ENCODE measurements at regions not wholly inside any gene's neighbourhood (a gene's known extent, or its start where the extent isn't known, plus 50 kb on each side); places are given as distances from the start of the nearest gene placed in this dataset.
"Not testable (repeated sequence)": the region's sequence is repeated elsewhere in the genome, so short reads cannot be mapped to it uniquely, and the experiment has no call there.

DNA sequence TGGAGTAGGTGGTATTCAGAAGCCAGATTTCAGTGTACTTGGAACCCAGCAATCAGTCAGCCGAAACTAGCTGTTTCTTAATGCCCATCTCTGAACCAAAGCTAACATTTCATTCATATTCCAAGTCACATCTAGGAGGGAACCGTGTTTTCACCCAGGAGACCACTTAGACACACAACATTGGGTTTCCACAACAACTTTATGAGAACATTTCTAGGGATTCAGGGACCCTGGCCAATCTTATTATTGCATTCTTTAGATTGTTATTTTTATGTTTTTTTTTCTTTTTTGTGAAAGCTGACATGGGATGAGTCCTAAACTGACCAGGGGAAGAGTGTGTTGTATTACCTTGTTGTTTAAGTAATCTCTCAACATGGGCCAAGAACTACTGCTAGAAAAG, 72.5 kb upstream of the KIAA0040 start:
- no peak for DNase-seq

DNA sequence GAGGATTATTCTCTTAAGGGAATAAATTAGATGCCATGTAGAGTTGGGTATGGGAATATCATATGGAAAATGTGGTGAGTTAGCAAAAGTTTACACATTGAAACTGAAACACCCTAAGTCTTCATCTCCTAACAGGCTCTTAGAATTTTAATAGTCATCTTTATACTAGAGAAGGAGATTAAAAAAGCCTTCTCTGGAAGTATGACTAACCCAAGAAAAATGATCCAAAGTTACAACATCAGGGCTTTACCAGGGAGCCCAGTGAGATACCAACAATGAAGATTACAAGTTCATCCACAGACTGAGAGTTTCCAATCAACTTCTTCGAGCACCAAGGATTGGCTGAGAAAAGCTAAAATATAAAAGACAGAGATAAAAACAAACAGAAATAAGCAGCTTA, 70.0 kb upstream of the KIAA0040 start:
- DNase-seq: no peak

DNA sequence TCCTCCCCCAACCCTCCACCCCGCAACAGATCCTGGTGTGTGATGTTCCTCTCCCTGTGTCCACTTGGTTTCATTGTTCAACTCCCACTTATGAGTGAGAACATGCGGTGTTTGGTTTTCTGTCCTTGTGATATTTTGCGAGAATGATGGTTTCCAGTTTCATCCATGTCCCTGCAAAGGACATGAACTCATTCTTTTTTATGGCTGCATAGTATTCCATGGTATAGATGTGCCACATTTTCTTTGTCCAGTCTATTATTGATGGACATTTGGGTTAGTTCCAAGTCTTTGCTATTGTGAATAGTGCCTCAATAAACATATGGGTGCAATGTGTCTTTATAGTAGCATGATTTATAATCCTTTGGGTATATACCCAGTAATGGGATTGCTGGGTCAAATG, 63.7 kb upstream of the KIAA0040 start:
- DNase-seq: not testable (repeated sequence)

DNA sequence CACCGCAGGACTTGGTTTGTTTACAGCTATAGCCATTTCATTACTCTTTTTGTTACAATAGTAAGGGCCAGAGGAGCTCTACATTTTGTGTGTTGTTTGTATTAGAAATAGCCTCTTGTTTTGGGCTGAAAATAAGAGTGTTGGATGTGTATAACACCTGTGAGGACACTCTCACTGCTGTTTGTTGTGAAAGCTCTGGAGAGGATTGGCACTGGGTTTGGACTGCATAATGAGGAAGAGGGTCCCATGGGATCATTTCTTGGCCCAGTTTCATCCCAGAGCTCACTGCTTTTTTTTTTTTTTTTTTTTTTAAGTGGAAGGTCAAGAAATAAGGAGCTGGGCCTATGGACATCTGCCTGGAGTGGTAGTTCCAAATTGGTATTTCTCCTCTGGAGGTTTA, 61.6 kb upstream of the KIAA0040 start:
- DNase-seq: no peak

DNA sequence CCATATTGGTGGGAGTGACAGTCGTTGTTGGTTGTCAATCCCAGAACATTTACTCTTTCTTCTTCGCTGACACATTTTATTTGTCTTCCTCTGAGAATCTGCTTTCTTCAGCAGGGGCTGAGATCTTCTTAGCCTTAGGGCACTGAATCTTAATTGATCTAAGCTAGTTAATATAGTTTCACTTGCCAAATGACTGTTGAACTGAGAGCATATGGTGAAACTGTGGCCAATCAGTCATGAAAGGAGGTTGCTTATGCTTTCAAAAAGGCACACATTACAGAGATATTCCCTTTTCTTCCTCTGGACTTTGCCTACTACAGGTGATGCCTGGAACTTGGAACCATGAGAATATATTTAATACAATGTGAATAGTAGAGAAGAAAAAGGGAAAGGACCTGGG, 60.0 kb upstream of the KIAA0040 start:
- DNase-seq: no peak

DNA sequence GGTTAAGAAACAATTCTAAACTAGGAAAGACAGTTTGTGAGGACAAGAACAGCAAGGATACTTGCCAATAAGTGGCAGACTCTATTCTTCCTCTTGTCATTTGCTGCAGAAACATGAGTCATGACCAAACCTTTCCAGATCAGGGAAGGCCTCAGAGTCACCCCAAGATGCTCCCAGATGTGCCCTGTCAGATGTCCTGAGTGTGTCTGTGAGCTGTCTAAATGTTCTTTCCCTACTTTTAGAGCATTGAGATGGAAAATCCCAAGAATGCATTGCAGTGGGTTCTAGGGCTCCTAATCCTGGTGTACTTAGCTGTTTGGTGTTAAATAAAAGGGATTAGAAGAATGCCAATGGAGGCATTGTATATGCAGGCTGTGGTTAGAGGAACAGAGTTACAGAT, 57.5 kb upstream of the KIAA0040 start:
- no peak for DNase-seq

DNA sequence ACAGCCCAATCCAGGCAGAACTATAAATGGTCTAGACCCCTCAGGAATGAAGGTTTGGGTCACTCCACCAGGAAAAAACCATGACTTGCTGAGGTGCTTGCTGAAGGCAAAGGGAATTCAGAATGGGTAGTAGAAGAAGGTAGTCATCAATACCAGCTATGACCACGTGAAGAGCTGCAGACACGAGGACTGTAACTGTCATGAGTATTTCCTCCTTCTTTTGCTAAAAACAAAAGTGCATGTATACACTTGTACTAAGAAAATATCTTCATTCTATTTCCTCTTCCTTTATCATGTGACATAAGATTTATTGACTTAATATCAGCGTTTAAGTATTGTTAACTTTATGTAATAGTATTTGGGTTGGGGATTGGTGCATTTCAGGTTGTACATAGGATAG, 55.5 kb upstream of the KIAA0040 start:
- DNase-seq: not testable (repeated sequence)

DNA sequence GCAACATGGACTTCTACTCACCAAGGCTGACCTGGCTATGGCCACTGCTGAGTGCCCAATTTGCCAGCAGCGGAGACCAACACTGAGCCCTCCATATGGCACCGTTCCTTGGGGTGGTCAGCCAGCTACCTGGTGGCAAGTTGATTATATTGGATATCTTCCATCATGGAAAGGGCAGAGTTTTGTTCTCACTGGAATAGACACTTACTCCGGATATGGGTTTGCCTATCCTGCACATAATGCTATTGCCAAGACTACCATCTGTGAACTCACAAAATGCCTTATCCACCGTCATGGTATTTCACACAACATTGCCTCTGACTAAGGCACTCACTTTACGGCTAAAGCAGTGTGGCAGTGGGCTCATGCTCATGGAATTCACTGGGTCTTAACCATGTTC, 54.5 kb upstream of the KIAA0040 start:
- peak in 1 of 14 donors; percentile 80 for DNase-seq

DNA sequence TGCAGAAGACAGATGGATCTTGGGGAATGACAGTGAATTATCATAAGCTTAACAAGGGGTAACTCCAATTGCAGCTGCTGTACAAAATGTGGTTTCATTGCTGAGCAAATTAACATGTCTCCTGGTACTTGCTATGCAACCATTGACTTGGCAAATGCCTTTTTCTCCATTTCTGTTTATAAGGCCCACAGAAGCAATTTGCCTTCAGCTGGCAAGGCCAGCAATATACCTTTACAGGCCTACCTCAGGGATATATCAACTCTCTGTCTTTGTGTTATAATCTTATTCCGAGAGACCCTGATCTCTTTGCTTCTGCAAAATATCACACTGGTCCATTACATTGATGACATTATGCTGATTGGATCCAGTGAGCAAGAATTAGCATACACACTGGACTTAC, 52.7 kb upstream of the KIAA0040 start:
- DNase-seq: no peak

DNA sequence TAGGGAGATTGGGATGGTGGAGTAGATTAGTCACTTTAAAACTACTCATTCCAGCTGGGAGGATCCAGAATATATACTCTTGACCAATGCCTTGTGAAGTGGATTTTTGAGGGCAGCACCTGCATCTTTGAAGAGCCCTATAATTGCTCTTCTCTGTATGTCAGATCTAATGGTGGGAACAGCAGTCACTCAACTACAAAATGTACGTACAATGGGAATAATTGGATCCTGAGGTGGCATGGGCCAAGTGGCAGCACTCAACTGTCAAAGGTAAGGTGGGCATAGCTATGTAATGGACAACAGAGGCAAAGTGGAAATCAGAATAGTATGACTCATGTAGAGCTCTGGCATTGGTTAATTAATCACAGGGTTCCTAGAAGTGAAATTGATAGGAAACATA, 51.6 kb upstream of the KIAA0040 start:
- no peak for DNase-seq
